Fibroblast of villous mesenchyme (primary cell): ENCODE measurements at regions not wholly inside any gene's neighbourhood (a gene's known extent, or its start where the extent isn't known, plus 50 kb on each side); places are given as distances from the start of the nearest gene placed in this dataset.

Experiments
- DNase-seq: peaks from one replicate; pipeline ENCODE4 v3.0.0-alpha.2; 2010; ENCODE audit warnings: low read depth
- H3K4me3 ChIP-seq: 2 replicates; pipeline ENCODE4 v1.5.1; 2011; ENCODE audit warnings: low read depth, mild to moderate bottlenecking, low read length
- TF ChIP-seq, protein P1 (sequence below): IDR thresholded peaks from 2 replicates; pipeline ENCODE4 v1.5.1; 2012; ENCODE audit warnings: low read depth, mild to moderate bottlenecking, low read length; ENCODE audit not compliant: insufficient read depth

DNA sequence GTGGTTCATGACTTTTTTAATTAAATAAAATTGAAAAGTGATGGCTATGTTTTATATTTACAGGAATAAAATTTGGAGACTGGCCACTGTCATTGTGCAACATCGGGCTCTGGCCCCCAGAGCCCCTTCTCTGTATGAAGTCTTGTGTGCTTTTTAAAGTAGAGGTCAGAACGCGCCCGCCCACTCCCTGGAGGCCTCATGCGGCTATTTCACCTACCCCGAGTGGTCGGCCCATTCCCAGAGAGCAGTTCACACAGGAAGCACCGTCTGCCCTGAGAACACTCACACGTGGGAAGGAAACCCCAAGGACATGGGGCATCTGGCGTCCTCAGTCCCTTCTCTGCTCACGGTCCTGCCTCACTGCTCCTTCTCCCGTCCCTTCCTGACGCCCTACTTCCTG is 296.9 kb upstream of the SALL3 start:
- H3K4me3 ChIP-seq: no peak overlapping the region
- no peak for DNase-seq
- TF ChIP-seq, protein P1, sequence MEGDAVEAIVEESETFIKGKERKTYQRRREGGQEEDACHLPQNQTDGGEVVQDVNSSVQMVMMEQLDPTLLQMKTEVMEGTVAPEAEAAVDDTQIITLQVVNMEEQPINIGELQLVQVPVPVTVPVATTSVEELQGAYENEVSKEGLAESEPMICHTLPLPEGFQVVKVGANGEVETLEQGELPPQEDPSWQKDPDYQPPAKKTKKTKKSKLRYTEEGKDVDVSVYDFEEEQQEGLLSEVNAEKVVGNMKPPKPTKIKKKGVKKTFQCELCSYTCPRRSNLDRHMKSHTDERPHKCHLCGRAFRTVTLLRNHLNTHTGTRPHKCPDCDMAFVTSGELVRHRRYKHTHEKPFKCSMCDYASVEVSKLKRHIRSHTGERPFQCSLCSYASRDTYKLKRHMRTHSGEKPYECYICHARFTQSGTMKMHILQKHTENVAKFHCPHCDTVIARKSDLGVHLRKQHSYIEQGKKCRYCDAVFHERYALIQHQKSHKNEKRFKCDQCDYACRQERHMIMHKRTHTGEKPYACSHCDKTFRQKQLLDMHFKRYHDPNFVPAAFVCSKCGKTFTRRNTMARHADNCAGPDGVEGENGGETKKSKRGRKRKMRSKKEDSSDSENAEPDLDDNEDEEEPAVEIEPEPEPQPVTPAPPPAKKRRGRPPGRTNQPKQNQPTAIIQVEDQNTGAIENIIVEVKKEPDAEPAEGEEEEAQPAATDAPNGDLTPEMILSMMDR: no peak

DNA sequence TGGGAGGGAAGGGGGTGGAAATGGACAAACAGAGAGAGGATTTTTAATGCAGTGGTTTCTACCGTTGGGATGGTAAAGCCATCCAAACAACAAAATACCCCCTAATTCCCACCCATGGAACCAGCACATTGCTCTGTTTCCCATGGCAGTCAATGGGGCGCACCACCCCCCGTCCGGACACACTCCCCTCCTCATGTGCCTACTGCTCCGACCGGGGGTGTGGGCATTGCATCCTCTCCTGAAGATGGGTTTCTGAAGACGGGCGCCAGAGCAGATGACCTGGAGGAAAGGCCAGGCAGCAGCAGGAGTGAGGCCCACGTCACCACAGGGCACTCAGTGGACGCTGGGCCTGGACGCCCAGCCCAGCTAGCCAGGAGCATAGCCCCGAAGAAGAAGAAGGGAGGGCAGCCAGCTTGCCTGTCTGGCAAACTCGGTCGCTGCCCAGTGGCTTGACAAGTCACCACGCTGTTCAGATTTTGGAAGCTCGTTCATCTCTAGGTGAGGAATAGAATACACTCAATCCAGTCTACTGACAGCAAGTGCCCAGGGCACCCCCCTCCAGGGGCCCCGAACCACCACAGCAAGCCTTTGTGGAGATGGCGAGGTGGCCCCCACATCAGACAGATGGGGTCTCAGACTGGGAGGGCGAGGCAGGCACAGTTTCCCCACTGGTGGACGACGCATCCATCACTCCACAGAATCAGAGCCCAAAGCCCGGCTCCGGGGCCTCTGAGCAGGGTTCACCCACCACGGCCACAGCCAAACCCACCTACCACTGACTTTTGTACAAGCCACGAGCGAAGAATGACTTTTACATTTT is 296.2 kb upstream of the SALL3 start:
- TF ChIP-seq, protein P1: no peak
- no peak for DNase-seq
- H3K4me3 ChIP-seq: no peak overlapping the region

DNA sequence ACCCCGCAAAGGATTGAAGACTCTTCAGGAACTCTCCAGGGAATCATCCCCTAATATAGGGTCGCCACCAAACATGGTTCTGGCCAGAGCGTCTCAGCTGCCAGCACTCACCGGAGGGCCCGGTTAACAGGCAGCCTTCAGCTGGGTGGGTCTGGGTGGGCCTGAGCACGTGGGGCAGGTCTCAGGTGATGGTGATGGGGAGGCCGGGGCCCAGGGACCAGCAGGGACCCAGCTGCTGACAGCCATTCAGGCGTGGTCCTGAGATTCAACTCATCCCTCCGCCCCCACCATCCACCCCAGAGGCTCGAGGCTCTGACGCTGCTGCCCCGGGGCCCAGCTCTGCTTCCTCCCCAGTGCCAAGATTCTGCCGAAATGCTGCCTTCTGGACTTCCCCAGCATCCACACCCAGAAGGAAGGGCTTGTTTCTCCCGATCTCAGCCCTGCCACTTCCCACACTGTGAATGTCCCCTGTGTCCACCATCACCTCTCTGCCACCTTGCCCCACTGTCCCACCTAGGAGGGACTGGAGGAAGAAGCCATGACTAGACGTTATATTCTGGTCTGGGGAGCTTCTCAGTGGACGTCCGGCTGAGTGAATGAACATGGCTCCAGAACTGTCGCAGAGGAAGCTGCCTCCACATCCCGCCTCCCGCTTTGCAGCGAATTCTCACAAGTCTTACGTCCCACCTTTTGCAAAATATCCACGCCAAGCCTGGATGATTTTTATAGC is 294.2 kb upstream of the SALL3 start:
- H3K4me3 ChIP-seq: no peak overlapping the region
- no peak for DNase-seq
- TF ChIP-seq, protein P1: no peak

DNA sequence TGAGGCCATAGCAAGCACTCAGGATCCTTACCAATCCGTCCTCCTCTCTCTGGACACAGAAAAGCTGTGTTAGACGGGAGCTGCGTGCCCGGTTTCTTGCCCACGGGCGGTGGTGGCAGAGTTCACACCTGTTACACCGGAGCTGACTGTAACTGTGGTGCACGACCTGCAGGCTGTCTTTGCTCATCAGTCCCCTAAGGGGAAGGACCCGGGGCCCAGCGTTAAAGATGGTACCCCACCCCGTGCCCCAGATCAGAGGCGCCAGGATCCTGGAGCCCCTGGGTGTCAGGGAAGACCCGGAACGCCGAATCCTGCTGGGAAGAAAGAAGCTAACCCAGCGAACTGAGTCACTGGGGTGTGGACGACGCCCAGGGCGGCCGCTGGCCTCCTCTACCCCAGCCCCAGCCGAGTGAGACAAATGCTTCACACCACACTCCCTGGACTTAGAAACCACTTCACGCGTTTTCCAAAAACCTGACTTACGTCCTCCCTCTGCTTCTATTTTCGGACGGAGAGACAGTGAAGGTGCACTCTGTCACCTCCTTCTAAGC is 293.6 kb upstream of the SALL3 start:
- TF ChIP-seq, protein P1: no peak
- DNase-seq: no peak
- H3K4me3 ChIP-seq: no peak overlapping the region

DNA sequence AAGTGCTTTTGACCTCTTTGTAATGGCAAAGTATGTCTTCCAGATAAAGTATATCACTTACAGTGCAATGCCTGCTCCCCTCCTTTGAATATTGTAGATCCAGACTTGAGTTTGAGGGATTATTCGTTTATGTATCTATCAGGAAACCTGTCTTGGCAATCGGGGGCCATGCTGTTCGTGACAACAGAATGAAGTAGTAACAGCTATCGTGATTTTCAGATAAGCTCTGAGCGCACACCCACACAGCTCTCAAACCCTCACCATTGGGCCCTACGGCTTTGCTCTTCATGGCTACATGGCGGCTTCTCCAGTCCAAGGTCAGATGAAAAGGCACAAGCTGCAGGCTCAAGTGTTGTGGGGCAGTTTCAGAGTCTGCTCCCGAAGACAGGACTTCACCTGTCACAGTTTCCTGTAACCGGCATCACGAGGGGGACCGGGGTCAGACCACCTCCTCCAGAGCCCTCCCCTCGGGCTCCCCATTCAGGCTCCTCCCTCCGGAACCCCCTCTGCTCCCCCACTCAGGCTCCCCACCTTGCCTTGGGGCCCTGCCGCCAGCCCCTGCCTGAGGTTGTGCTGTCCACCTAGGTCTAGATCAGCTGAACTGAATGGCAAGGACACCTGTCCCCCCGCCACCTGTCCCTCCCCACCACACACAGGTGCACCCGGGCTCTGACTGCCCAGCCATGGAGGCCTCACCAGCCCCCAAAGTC is 292.5 kb upstream of the SALL3 start:
- H3K4me3 ChIP-seq: no peak overlapping the region
- no peak for DNase-seq
- TF ChIP-seq, protein P1: no peak

DNA sequence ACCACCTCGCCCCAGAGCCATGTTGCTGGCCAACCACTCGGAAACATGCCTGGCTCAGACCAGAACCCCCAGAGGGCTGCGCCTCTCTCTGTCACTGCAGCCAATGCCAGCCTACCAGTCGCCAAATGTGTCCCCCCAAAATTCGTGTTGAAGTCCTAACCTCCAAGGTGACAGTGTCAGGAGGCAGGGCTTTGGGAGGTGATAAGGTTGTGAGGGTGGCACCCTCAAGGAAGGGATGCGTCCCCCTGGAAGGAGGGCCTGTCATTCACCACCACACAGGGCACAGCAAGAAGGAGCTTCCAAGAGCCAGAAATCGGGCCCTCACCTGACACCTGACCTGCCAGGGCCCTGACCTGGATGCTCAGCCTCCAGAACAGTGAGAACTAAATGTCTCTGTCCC is 291.9 kb upstream of the SALL3 start:
- H3K4me3 ChIP-seq: no peak overlapping the region
- TF ChIP-seq, protein P1: no peak
- no peak for DNase-seq
